Panc1 (cell line): ENCODE measurements at regions not wholly inside any gene's neighbourhood (a gene's known extent, or its start where the extent isn't known, plus 50 kb on each side); places are given as distances from the start of the nearest gene placed in this dataset.

Experiments used
- ATAC-seq: fragments of 200-7000 bp; cut with Tn5 transposase; 2 replicates; pipeline ENCODE4 v1.9.1; 2020; ENCODE audit warnings: mild to moderate bottlenecking, moderate library complexity
- BruUV-seq: library from RNA; stranded (reverse); fragments of 400-500 nt; replicated peaks from 2 replicates; lab custom pipeline; 2021; lab: Mats Ljungman, UMichigan
- CTCF ChIA-PET: fragments of 300-600 bp; sonication (Branson Sonifier 250); formaldehyde crosslinking; loops from one replicate; lab custom pipeline; 2022; ENCODE audit warnings: antibody characterized with exemption; lab: Charles Lee
- POLR2A ChIA-PET: fragments of 300-600 bp; sonication (Branson Sonifier 250); formaldehyde crosslinking; loops from one replicate; lab custom pipeline; 2022; ENCODE audit warnings: antibody characterized with exemption; lab: Charles Lee
- DNase-seq: peaks from one replicate; pipeline ENCODE4 v3.0.0-alpha.2; 2010; ENCODE audit warnings: low read depth, low spot score
- H3K27ac ChIP-seq: 2 replicates; pipeline ENCODE4 v1.5.1; 2011; ENCODE audit warnings: mild to moderate bottlenecking, low read length, inconsistent platforms
- H3K27me3 ChIP-seq: fragments of 200-500 bp; sonication (Bioruptor generic); 2 replicates; pipeline ENCODE4 v1.6.0; 2014; ENCODE audit warnings: low read length, inconsistent platforms; ENCODE audit not compliant: control insufficient read depth, insufficient read depth
- H3K36me3 ChIP-seq: fragments of 200-500 bp; sonication (Bioruptor generic); 2 replicates; pipeline ENCODE4 v1.5.1; 2014; ENCODE audit warnings: inconsistent platforms, mild to moderate bottlenecking, low read length, moderate library complexity; ENCODE audit not compliant: control insufficient read depth, insufficient read depth
- H3K4me1 ChIP-seq: 2 replicates; pipeline ENCODE4 v1.5.1; 2011; ENCODE audit warnings: inconsistent platforms, mild to moderate bottlenecking, low read length, moderate library complexity; ENCODE audit not compliant: control insufficient read depth, insufficient read depth
- H3K4me3 ChIP-seq, 2 experiments: 2 replicates each; pipeline ENCODE4 v1.5.1; 2011 to 2012; ENCODE audit warnings: low read depth in 2 of 2, low read length in 2 of 2, mild to moderate bottlenecking in 2 of 2, inconsistent platforms in 1 of 2, moderate library complexity in 1 of 2
- H3K9me3 ChIP-seq: fragments of 200-500 bp; sonication (Bioruptor generic); 2 replicates; pipeline ENCODE4 v1.5.1; 2014; ENCODE audit warnings: low read depth, mild to moderate bottlenecking, inconsistent platforms, low read length, moderate library complexity; ENCODE audit not compliant: control insufficient read depth, insufficient read depth
- CTCF ChIP-seq: fragments of 450-650 bp; IDR thresholded peaks from 2 replicates; pipeline ENCODE4 v1.5.1; 2017; ENCODE audit warnings: mild to moderate bottlenecking
- POLR2AphosphoS5 ChIP-seq: IDR thresholded peaks from 2 replicates; pipeline ENCODE4 v1.6.1; 2012; ENCODE audit warnings: mild to moderate bottlenecking, low read depth, low read length, moderate library complexity
- REST ChIP-seq, 2 experiments: IDR thresholded peaks; 2 replicates each; pipeline ENCODE4 v1.6.1; 2011 to 2012; ENCODE audit warnings: low read depth in 2 of 2, control low read depth in 1 of 2, low read length in 1 of 2, mild to moderate bottlenecking in 1 of 2, moderate library complexity in 1 of 2; ENCODE audit not compliant: insufficient read depth in 1 of 2
- SIN3A ChIP-seq: IDR thresholded peaks from 2 replicates; pipeline ENCODE4 v1.6.1; 2012; ENCODE audit warnings: low read depth, mild to moderate bottlenecking, low read length, moderate library complexity, borderline replicate concordance; ENCODE audit not compliant: insufficient read depth
- TCF7L2 ChIP-seq: IDR thresholded peaks from 2 replicates; pipeline ENCODE4 v1.6.1; 2011; ENCODE audit warnings: mild to moderate bottlenecking, low read depth, low read length, inconsistent platforms
- in situ Hi-C: cut with HindIII; loops from 2 replicates; pipeline ENCODE4 v1.10.0; 2016; ENCODE audit warnings: low sequenced_read_pairs, low pct_unique_long_range_greater_than_20kb
- intact Hi-C: fragments of 100-400 bp; cut with micrococcal nuclease; formaldehyde crosslinking; loops from one replicate; pipeline ENCODE4 v1.10.0; 2022; ENCODE audit not compliant: unreplicated experiment

DNA sequence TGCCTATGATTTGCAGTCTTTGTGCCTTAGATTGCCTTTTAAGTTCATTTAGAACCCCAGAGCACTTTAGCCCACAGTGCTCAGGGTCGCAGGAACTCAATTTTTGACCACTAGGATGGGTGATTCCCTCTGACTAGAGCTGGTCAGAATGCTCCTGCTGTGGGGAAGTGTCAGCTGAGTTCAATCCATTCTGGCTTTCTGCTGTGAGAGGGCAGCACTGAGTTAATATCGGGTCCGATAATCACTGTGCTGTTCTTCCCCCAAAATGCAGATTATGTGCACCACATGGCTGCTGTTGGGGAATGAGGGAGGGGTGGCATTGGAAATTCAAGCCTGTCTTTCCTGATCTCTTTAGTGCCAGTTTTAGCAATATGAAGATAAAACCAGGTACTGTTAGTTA, 886.4 kb downstream of the DNAJB9 start:
- H3K36me3 ChIP-seq = no peaks in the 10 kb centered on the region
- POLR2A ChIA-PET = no interaction called here
- H3K27ac ChIP-seq = no peak overlapping the region
- CTCF ChIA-PET = no interaction called here
- intact Hi-C loops (no loop called here), in situ Hi-C loops (no loop called here)
- H3K4me3 ChIP-seq = no peak overlapping the region
- no TSS peak for BruUV-seq
- no peak for TF ChIP-seq CTCF
- TF ChIP-seq TCF7L2 = no peak
- no peak for TF ChIP-seq SIN3A
- TF ChIP-seq REST (IDR thresholded peaks at IDR 0.05; ENCODE audit: insufficient read depth in 1 of 2, low read depth in 2 of 2, low read length in 1 of 2) = no peak
- TF ChIP-seq POLR2AphosphoS5 = no peak
- no peak for ATAC-seq
- DNase-seq = no peak
- no peaks in the 10 kb centered on the region for H3K4me1 ChIP-seq
- no peaks in the 10 kb centered on the region for H3K27me3 ChIP-seq
- no peaks in the 10 kb centered on the region for H3K9me3 ChIP-seq

DNA sequence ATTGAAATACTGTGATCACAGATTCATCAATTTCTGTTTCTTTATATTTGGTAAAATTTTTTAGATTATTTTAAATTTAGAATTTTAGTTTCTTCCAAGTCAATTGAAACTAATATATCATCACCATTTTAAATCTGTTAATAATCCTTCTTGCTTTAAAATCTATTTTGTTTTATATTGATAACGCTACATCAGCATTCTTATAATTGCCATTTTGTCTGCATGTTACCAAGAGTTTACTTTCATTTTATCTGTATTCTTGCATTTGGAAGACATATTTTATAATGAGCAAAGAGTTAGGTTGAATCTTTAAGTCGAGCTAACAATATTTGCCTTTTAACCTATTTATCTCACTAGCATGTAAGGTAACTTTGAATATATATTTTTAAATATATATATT, 890.6 kb downstream of the DNAJB9 start:
- ATAC-seq (no peak), DNase-seq (no peak)
- POLR2A ChIA-PET = no interaction called here
- Histone ChIP-seq H3K27me3 (no peaks in the 10 kb centered on the region), H3K36me3 (no peaks in the 10 kb centered on the region), H3K4me1 (no peaks in the 10 kb centered on the region), H3K27ac (no peak overlapping the region), H3K9me3 (no peaks in the 10 kb centered on the region), H3K4me3 (no peak overlapping the region)
- TF ChIP-seq TCF7L2 (no peak), SIN3A (no peak), CTCF (no peak), REST (IDR thresholded peaks at IDR 0.05; ENCODE audit: insufficient read depth in 1 of 2, low read depth in 2 of 2, low read length in 1 of 2) (no peak), POLR2AphosphoS5 (no peak)
- intact Hi-C loops (no loop called here), in situ Hi-C loops (no loop called here)
- BruUV-seq = no TSS peak
- CTCF ChIA-PET = no interaction called here
